Loucy (cell line): ENCODE measurements at regions not wholly inside any gene's neighbourhood (a gene's known extent, or its start where the extent isn't known, plus 50 kb on each side); places are given as distances from the start of the nearest gene placed in this dataset.

ENCODE experiments used
- H2AFZ ChIP-seq: fragments of 200-600 bp; sonication (generic); 2 replicates; pipeline ENCODE4 v1.6.0; 2016; ENCODE audit warnings: antibody characterized with exemption, mild to moderate bottlenecking, low read length, moderate library complexity
- H3F3A ChIP-seq: fragments of 200-600 bp; 2 replicates; pipeline ENCODE4 v1.6.0; 2016; ENCODE audit warnings: antibody characterized with exemption, low read depth, mild to moderate bottlenecking
- H3K27me3 ChIP-seq: fragments of 200-600 bp; sonication (generic); 2 replicates; pipeline ENCODE4 v1.6.1; 2014; ENCODE audit warnings: low read length, mild to moderate bottlenecking; ENCODE audit not compliant: insufficient read depth, poor library complexity, severe bottlenecking
- H3K36me3 ChIP-seq: fragments of 200-600 bp; sonication (generic); 2 replicates; pipeline ENCODE4 v1.6.1; 2016; ENCODE audit warnings: low read length; ENCODE audit not compliant: insufficient read depth
- H3K4me1 ChIP-seq: fragments of 200-600 bp; sonication (generic); 2 replicates; pipeline ENCODE4 v1.5.1; 2014; ENCODE audit warnings: low read length, mild to moderate bottlenecking; ENCODE audit not compliant: insufficient read depth, poor library complexity, severe bottlenecking
- H3K4me2 ChIP-seq: fragments of 200-600 bp; sonication (generic); 2 replicates; pipeline ENCODE4 v1.6.0; 2014; ENCODE audit warnings: antibody characterized with exemption, low read length, low read depth, mild to moderate bottlenecking; ENCODE audit not compliant: poor library complexity, severe bottlenecking
- H3K4me3 ChIP-seq: fragments of 200-600 bp; sonication (generic); 2 replicates; pipeline ENCODE4 v1.5.1; 2014; ENCODE audit warnings: low read length, mild to moderate bottlenecking, mixed read lengths; ENCODE audit not compliant: poor library complexity, severe bottlenecking
- H3K79me2 ChIP-seq: fragments of 200-600 bp; sonication (generic); 2 replicates; pipeline ENCODE4 v1.6.1; 2014; ENCODE audit warnings: low read length; ENCODE audit not compliant: insufficient read depth
- H3K9ac ChIP-seq: fragments of 200-600 bp; sonication (generic); 2 replicates; pipeline ENCODE4 v1.6.0; 2014; ENCODE audit warnings: mild to moderate bottlenecking, low read depth, low read length, moderate library complexity; ENCODE audit not compliant: poor library complexity, severe bottlenecking
- H3K9me2 ChIP-seq: fragments of 200-600 bp; sonication (generic); replicated peaks from 2 replicates; pipeline ENCODE4 v1.6.1; 2016; ENCODE audit warnings: low read depth, low read length, mixed read lengths
- H3K9me3 ChIP-seq: fragments of 200-600 bp; sonication (generic); 2 replicates; pipeline ENCODE4 v1.6.1; 2014; ENCODE audit warnings: mild to moderate bottlenecking, antibody characterized with exemption, low read length, low read depth; ENCODE audit not compliant: insufficient read depth
- H4K20me1 ChIP-seq: fragments of 200-600 bp; sonication (generic); 2 replicates; pipeline ENCODE4 v1.6.0; 2014; ENCODE audit warnings: antibody characterized with exemption, low read length, mild to moderate bottlenecking; ENCODE audit not compliant: insufficient read depth, poor library complexity, severe bottlenecking
- CTCF ChIP-seq: fragments of 200-600 bp; sonication (generic); conservative IDR thresholded peaks from 2 replicates; pipeline ENCODE4 v1.5.1; 2014; ENCODE audit warnings: mild to moderate bottlenecking, antibody characterized with exemption, low read length
- EZH2phosphoT487 ChIP-seq: fragments of 200-600 bp; IDR thresholded peaks from 2 replicates; pipeline ENCODE4 v1.6.1; 2018; ENCODE audit warnings: antibody characterized with exemption, mild to moderate bottlenecking, moderate library complexity, borderline replicate concordance

- Histone ChIP-seq H4K20me1 (no peaks in the 10 kb centered on the region), H3K27me3 (no peaks in the 10 kb centered on the region), H3K36me3 (no peaks in the 10 kb centered on the region), H3F3A (no peaks in the 10 kb centered on the region), H3K9ac (no peak overlapping the region), H3K4me1 (no peaks in the 10 kb centered on the region), H2AFZ (no peak overlapping the region), H3K79me2 (no peaks in the 10 kb centered on the region), H3K4me2 (no peak overlapping the region), H3K9me2 (no peaks in the 10 kb centered on the region), H3K9me3 (no peaks in the 10 kb centered on the region), H3K4me3 (no peak overlapping the region)
- TF ChIP-seq EZH2phosphoT487 (no peak), CTCF (no peak)
Measured at GRCh38 chr14:42909659-42910058, 1303.0 kb downstream of the LRFN5 start.

GRCh38 chr14:42893183-42893582 lies 1286.5 kb downstream of the LRFN5 start:
- TF ChIP-seq EZH2phosphoT487 (no peak), CTCF (no peak)

GRCh38 chr14:42884100-42884499 lies 1277.4 kb downstream of the LRFN5 start:
- Histone ChIP-seq H3K9me2 (no peaks in the 10 kb centered on the region), H3K4me2 (peak overlapping the region; percentile 35), H4K20me1 (no peaks in the 10 kb centered on the region), H3K9me3 (no peaks in the 10 kb centered on the region), H3F3A (no peaks in the 10 kb centered on the region), H3K4me1 (peaks cover 6% of the 10 kb centered on the region), H3K4me3 (no peak overlapping the region), H3K79me2 (no peaks in the 10 kb centered on the region), H3K9ac (no peak overlapping the region), H3K36me3 (no peaks in the 10 kb centered on the region), H2AFZ (peak overlapping the region; percentile 49; the same call in 1 of the 2 replicates), H3K27me3 (no peaks in the 10 kb centered on the region)
- no peak for TF ChIP-seq CTCF
- TF ChIP-seq EZH2phosphoT487: no peak

More at GRCh38 chr14:42893183-42893582, 1286.5 kb downstream of the LRFN5 start:
- no peaks in the 10 kb centered on the region for H3K9me2 ChIP-seq
- H3K27me3 ChIP-seq: no peaks in the 10 kb centered on the region
- no peaks in the 10 kb centered on the region for H3K36me3 ChIP-seq
- H3K4me2 ChIP-seq: no peak overlapping the region
- no peak overlapping the region for H2AFZ ChIP-seq
- H3K9me3 ChIP-seq: no peaks in the 10 kb centered on the region
- no peaks in the 10 kb centered on the region for H3K4me1 ChIP-seq
- H3K9ac ChIP-seq: no peak overlapping the region
- no peaks in the 10 kb centered on the region for H3K79me2 ChIP-seq
- no peaks in the 10 kb centered on the region for H3F3A ChIP-seq
- H4K20me1 ChIP-seq: no peaks in the 10 kb centered on the region
- no peak overlapping the region for H3K4me3 ChIP-seq
